GM10266 (cell line): ENCODE measurements at regions not wholly inside any gene's neighbourhood (a gene's known extent, or its start where the extent isn't known, plus 50 kb on each side); places are given as distances from the start of the nearest gene placed in this dataset.

ENCODE experiments used
- DNase-seq: peaks from one replicate; pipeline ENCODE4 v3.0.0; 2012; ENCODE audit errors: extremely low spot score
- TF ChIP-seq, protein P1 (sequence below): IDR thresholded peaks from 2 replicates; pipeline ENCODE4 v1.5.1; 2012; ENCODE audit warnings: mild to moderate bottlenecking, low read depth; ENCODE audit not compliant: control insufficient read depth, insufficient read depth; ENCODE audit errors: missing control alignments

DNA sequence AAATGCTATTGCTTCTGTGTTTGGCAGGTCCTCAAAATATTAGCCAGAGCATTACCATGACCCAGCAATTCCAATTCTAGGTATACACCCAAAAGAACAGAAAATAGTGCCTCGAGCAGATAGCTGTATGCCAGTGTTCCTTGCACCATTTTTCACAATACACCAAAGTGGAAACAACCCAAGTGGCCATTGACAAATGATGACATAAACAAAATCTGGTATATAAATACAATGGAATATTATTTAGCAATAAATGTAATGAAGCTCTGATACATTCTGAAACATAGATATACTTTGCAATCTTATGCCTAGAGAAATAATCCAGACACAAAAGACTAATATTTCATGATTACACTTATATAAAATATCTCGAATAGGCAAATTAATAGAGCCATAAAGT lies 451.8 kb upstream of the PCDH7 start:
- TF ChIP-seq, protein P1, sequence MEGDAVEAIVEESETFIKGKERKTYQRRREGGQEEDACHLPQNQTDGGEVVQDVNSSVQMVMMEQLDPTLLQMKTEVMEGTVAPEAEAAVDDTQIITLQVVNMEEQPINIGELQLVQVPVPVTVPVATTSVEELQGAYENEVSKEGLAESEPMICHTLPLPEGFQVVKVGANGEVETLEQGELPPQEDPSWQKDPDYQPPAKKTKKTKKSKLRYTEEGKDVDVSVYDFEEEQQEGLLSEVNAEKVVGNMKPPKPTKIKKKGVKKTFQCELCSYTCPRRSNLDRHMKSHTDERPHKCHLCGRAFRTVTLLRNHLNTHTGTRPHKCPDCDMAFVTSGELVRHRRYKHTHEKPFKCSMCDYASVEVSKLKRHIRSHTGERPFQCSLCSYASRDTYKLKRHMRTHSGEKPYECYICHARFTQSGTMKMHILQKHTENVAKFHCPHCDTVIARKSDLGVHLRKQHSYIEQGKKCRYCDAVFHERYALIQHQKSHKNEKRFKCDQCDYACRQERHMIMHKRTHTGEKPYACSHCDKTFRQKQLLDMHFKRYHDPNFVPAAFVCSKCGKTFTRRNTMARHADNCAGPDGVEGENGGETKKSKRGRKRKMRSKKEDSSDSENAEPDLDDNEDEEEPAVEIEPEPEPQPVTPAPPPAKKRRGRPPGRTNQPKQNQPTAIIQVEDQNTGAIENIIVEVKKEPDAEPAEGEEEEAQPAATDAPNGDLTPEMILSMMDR, result no peak
- no peak for DNase-seq

DNA sequence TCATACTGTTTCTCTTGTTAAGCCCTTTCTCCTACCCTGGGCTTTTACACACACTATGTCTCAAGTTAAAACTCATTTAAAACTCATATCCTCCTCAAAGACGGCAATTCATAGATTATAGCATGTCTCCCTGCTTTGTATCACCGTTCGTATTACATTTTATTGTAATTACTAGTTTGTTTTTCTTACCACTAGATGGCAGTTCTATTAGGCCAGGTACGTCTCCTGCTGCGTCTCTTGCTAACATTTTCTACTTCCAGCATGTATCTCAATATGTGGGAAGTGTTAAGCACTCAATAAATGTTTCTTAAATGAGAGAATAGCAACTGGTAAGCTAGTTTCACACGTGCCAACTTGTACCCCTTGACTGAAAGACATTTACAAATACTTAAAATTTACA lies 450.3 kb upstream of the PCDH7 start:
- TF ChIP-seq, protein P1, result no peak
- no peak for DNase-seq

DNA sequence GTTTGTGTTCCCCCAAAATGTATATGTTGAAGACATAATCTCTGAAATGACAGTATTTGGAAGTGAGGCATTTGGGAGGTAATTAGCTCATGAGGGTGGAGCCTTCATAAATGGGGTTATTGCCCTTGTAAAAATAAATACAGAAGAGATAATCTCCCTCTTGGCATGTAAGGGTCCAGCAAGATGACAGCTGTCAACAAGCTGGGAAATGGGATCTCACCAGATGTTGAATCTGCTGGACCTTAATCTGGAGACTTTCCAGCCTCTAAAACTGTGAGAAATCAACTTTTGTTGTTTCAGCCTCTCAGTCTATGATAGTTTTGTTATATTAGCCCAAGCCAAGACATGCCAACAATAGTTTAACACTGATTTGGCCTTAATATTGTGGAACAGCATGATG lies 438.2 kb upstream of the PCDH7 start:
- TF ChIP-seq, protein P1, result no peak
- DNase-seq, result no peak

DNA sequence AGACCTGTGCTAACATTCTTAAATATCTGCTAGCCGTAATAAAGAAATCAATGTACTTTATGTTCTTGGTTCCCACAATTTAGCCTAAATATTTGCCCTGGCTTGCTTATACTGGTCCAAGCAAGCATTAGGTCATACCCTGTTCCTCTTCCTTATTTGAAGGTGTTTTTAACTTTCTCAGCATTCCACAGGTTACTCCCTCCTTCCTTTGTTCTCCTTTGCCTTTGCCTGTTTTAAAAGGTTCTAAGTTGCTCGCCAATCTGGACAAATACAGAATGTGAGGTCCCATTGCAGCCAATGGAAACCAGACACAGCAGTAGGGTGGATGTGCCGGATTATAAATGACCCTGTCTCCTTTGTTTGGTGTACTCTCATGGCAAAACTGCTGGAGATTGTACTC lies 436.8 kb upstream of the PCDH7 start:
- TF ChIP-seq, protein P1, result no peak
- no peak for DNase-seq

DNA sequence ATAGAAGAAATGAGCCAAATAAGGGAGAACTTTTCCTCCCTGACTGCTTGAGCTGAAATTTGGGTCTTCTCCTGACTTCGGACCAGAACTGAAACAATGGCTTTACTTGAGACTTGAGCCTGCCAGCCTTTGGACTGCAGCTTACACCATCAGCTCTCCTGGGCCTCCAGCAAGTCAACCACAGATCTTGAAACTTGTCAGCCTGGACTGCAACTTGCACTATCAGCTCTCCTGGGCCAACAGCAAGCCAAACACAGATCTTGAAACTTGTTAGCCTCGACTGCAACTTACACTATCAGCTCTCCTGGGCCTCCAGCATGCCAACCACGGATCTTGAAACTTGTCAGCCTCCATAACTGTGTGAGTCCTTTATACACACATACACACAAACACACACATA lies 425.9 kb upstream of the PCDH7 start:
- TF ChIP-seq, protein P1, result no peak
- DNase-seq, result no peak

DNA sequence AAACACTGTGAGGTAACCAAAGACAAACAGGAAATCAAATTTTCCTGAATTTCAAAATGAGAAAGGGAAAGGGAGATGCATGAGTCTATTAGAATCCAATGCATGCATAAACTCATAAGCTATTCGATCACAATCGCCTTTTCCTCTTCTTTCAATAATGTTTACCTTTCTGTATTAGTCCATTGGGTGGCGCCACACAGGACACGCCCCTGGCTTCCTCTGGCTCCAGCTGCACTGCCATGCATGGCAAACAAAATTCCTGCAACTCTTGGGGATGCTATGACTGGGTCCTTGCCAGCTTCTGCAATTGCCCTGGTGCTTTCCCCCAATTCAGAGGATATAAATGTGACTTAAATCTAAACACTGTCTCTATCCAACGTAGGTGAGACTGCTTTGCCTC lies 424.5 kb upstream of the PCDH7 start:
- TF ChIP-seq, protein P1, result no peak

GRCh38 chr4:30314001-30314400 lies 406.2 kb upstream of the PCDH7 start:
- no peak for DNase-seq

More for the DNA sequence above, 424.5 kb upstream of the PCDH7 start:
- no peak for DNase-seq

More at GRCh38 chr4:30314001-30314400, 406.2 kb upstream of the PCDH7 start:
- TF ChIP-seq, protein P1, result no peak
